LNCAP (cell line): ENCODE measurements at regions not wholly inside any gene's neighbourhood (a gene's known extent, or its start where the extent isn't known, plus 50 kb on each side); places are given as distances from the start of the nearest gene placed in this dataset.
A peak's percentile ranks its signal among the peaks of the same experiment; 100 is the strongest.

ENCODE experiments used
- CTCF ChIP-seq: fragments of 450-650 bp; IDR thresholded peaks from 2 replicates; pipeline ENCODE4 v1.5.1; 2017; ENCODE audit warnings: mild to moderate bottlenecking

- no peak for TF ChIP-seq CTCF
These were observed 177.3 kb upstream of the PLXNC1 start for GRCh38 chr12:93970900-93971688.

- TF ChIP-seq CTCF, result no peak
These were observed 175.8 kb upstream of the PLXNC1 start for GRCh38 chr12:93972411-93973208.

- TF ChIP-seq CTCF, result no peak
These were observed 174.1 kb upstream of the PLXNC1 start for GRCh38 chr12:93974252-93974651.

- TF ChIP-seq CTCF, result no peak
These were observed 172.4 kb upstream of the PLXNC1 start for GRCh38 chr12:93976024-93976423.

- TF ChIP-seq CTCF, result no peak
These were observed 171.3 kb upstream of the PLXNC1 start for GRCh38 chr12:93977081-93977480.

GRCh38 chr12:93978553-93978952 lies 169.8 kb upstream of the PLXNC1 start:
- TF ChIP-seq CTCF, result no peak

- TF ChIP-seq CTCF, result peak; percentile 65
These were observed 169.2 kb upstream of the PLXNC1 start for GRCh38 chr12:93979189-93979588.
